DND-41 (cell line): ENCODE measurements at regions not wholly inside any gene's neighbourhood (a gene's known extent, or its start where the extent isn't known, plus 50 kb on each side); places are given as distances from the start of the nearest gene placed in this dataset.

Experiments used
- EZH2 ChIP-seq: IDR thresholded peaks from 3 replicates; pipeline ENCODE4 v1.6.1; 2012; ENCODE audit warnings: borderline replicate concordance, low read depth, mild to moderate bottlenecking, moderate library complexity, low read length, inconsistent platforms; ENCODE audit not compliant: severe bottlenecking
- TF ChIP-seq, protein P1 (sequence below): IDR thresholded peaks from 2 replicates; pipeline ENCODE4 v1.5.1; 2012; ENCODE audit warnings: borderline replicate concordance, low read length, moderate library complexity, mild to moderate bottlenecking; ENCODE audit not compliant: poor library complexity, severe bottlenecking; ENCODE audit errors: extremely low read depth

DNA sequence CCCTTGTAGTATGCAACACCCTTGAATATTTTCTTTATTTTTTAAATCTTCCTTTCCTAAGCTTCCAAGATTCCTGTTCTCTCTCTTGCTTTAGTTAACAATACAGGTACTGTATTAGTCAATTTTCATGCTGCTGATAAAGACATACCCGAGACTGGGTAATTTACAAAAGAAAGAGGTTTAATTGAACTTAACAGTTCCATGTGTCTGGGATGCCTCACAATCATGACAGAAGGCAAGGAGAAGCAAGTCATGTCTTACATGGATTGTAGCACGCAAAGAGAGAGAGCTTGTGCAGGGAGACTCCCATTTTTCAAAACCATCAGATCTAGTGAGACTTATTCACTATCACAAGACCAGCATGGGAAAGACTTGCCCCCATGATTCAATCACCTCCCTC is 1024.3 kb downstream of the PCDH9 start:
- TF ChIP-seq, protein P1, sequence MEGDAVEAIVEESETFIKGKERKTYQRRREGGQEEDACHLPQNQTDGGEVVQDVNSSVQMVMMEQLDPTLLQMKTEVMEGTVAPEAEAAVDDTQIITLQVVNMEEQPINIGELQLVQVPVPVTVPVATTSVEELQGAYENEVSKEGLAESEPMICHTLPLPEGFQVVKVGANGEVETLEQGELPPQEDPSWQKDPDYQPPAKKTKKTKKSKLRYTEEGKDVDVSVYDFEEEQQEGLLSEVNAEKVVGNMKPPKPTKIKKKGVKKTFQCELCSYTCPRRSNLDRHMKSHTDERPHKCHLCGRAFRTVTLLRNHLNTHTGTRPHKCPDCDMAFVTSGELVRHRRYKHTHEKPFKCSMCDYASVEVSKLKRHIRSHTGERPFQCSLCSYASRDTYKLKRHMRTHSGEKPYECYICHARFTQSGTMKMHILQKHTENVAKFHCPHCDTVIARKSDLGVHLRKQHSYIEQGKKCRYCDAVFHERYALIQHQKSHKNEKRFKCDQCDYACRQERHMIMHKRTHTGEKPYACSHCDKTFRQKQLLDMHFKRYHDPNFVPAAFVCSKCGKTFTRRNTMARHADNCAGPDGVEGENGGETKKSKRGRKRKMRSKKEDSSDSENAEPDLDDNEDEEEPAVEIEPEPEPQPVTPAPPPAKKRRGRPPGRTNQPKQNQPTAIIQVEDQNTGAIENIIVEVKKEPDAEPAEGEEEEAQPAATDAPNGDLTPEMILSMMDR, result no peak
- TF ChIP-seq EZH2, result no peak
